Superior temporal gyrus (tissue), 1 donor: ENCODE measurements at regions not wholly inside any gene's neighbourhood (a gene's known extent, or its start where the extent isn't known, plus 50 kb on each side); places are given as distances from the start of the nearest gene placed in this dataset.

ENCODE experiments used
- DNase-seq: peaks from one replicate; pipeline ENCODE4 v3.0.0-alpha.2; 2016; ENCODE audit errors: extremely low spot score

GRCh38 chr13:91195789-91196188, 151.7 kb upstream of the MIR17HG start:
- DNase-seq, result no peak

DNA sequence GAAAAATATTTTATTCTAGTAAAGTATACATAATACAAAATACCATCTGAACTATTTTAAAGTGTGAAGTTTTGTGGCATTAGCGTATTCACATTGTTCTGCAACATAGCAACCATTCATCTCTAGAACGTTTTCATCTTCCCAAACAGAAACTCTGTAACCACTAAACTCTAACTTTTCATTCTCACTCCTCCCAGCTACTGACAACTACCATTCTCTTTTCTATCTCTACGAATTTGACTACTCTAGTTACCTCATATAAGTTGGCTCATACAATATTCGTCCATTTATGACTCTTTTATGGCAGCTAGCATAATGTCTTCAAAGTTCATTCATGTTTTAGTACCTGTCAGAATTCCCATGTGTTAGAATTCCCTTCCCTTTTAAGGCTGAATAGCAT, 150.5 kb upstream of the MIR17HG start:
- DNase-seq, result no peak

DNA sequence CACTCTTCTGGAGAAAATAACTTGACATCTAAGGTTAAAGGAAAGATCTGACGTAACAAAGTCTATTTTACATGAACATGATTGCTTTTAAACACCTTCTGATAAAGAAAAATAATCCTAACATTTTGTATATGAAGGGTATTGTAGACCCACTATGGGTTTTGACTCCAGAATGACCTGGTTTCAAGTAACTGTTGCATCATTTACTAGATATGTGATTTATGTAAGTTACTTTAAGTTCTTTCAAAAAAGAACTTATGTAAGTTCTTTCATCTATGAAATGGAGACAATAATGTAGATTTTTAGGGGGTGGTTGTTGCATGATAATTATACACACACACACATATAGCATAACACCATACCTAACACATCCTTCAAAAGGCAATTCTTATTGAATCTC, 147.6 kb upstream of the MIR17HG start:
- no peak for DNase-seq

- DNase-seq, result no peak
These were observed 147.0 kb upstream of the MIR17HG start for GRCh38 chr13:91200486-91200885.

- DNase-seq, result no peak
These were observed 144.1 kb upstream of the MIR17HG start for GRCh38 chr13:91203430-91203829.

DNA sequence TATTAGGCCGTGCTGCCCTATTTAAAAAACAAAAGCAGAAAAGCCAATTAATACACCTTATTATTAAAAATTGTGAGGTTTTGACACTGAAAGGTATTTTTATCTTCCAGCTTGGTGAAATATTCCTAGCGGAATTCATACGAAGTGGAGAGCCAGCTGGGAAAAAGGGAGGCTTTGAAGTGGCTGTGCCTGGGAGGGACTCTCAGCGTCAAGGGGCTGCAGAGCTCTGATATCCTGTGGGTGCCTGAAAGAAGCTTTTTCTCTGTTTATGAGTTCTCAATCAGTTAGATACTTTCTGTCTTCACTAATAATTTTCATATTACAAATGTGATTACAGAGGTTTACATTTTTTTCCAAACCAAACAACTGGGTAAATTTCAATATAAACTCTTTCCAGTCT, 140.2 kb upstream of the MIR17HG start:
- DNase-seq, result no peak

- no peak for DNase-seq
These were observed 136.0 kb upstream of the MIR17HG start for GRCh38 chr13:91211510-91211909.

DNA sequence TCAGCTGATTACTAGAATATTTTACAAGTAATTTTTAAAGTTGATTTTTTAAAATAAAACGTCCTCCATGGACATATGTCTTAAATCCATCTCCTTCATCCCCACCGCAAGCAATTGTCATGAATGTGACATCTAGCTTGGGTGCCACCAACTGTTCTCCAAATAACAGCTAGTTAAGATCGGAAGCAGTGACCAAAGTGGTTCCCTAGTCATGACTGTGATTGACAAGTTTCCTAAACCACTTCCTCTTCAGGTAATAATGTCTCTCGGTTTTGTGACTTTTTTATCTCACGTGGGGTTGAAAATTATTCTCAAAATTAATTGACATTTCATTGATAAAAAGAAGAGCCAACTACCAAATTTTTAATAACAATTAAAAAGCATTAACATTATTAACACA, 135.3 kb upstream of the MIR17HG start:
- DNase-seq, result no peak

- DNase-seq, result no peak
These were observed 133.5 kb upstream of the MIR17HG start for GRCh38 chr13:91214031-91214430.

DNA sequence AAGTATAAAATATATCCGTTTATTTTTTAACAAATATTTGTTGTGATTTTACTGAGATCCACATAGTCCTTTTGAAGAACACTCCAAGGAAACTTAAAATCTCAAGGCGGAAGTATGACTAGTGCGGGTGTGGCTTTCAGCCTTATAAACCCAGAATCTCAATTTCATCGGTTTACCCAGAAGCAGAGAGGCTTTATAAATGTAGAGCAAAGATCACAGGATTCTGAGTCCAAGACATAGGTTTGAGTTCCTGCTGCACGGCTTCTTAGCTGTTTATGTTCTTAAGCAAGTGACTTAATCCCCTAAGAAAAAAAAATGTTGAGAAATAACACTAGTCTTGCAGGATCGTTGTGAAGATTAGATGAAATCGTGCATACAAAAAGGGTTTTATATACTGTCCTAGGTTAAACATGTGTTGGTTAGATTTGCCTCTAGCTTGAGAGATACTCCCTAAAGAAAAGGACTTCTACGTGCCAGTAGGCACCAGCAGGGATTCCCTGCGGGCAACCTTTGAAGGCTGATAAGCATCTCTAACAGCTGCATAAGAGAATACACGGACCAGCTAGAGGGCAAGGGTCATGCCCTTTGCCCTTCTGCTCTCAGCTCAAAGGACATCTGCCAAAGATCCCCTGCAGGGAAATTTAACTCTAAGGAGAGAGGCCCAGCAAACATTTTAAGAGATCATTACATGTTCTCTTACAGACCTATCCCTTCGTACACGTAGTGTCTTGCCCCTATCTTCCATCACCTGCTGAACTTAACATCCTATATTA, 130.4 kb upstream of the MIR17HG start:
- DNase-seq, result no peak

- DNase-seq, result no peak
These were observed 128.3 kb upstream of the MIR17HG start for GRCh38 chr13:91219201-91219600.

DNA sequence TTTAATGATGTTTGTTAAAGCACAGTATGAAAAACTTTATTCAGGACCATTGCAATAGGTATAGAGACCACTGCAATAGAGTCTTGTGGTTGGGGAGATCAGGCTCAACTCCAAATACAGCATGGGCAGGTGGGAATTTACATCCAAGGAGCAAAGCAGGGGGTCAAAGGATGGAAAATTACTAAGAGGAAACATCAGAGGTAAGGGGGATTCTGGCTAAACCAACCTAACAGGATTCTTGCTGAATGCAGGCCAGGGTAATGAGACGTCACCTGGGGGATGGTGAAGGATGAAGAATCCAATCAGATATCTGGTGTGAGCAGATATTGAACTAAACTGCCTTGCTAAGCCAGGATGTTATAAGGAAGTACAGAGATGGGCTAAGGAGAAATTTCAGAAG, 126.6 kb upstream of the MIR17HG start:
- no peak for DNase-seq

DNA sequence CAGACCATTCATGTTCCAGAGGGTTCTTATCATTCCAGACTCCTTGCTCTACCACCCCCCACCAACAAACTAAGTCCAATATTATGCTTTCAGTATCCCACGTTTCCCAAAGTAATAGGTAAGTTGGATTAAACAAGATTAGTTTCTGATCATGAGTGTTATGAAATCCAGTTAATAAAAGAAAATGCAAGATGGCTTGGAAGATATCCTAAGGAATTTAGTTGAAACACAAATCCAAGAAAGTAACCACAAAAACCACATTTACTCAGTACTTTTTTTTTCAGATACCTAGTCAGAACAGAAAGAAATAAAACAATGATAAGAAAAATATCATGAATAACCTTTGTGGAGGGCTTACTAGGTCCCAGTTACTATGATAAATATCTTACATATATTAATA, 119.4 kb upstream of the MIR17HG start:
- no peak for DNase-seq

GRCh38 chr13:91228940-91229339, 118.5 kb upstream of the MIR17HG start:
- DNase-seq, result no peak

GRCh38 chr13:91232716-91233115, 114.8 kb upstream of the MIR17HG start:
- no peak for DNase-seq

DNA sequence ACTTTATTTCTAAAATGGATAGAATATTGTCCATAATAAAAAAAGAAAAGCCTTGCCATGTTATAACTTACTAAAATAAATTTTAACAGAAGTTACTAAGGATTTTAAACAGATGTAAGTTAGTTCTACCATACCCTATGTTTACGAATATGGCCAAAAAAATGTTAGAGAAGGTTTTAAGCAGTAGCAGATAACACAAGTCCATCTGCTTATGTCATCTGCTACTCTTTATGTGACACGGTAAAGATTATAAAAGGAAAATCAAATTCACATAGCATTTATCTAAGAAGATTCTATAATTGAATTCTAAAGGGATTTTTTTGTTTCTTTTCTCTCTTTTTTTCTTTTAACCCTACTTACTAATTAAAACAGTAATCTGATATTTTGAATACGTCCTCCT, 114.2 kb upstream of the MIR17HG start:
- no peak for DNase-seq

DNA sequence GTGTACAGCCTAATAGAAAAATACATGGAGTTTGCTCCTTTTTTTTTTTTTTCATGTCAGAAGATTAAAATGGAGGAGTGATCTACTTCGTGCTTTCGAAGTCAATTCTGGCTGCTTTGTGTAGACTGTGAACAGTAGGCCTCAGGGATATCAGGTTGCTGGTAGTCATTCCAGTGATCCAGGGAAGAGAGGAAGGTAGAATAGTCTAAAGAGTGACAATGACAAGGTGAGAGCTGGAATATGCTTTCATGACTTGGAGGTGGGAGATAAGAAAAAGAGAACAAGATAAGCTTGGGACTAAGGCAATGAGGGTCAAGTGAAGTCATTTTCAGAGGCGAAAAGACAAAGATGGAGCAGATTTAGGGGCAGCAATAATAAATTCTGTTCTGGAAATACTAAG, 111.3 kb upstream of the MIR17HG start:
- DNase-seq, result no peak

DNA sequence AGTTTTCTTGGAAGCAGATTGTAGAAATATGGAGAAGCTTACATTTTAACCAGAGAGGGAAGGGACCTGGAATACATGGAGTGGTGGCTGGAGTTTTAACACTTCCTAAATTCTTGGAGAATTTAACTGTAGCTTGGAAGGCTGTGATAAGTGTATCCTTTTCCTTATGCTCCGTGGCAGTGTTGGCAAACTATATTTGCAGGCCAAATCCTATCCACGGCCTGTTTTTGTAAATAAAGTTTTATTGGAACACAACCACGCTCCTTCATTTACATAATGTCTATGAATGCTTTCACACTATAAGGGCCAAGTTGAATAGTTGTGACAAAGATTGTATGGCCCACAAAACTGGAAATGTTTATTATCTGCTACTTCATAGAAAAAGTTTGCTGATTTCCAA, 110.6 kb upstream of the MIR17HG start:
- no peak for DNase-seq

GRCh38 chr13:91238036-91238435, 109.5 kb upstream of the MIR17HG start:
- DNase-seq, result no peak

GRCh38 chr13:91240341-91240740, 107.1 kb upstream of the MIR17HG start:
- DNase-seq, result peak; percentile 38

GRCh38 chr13:91241221-91241933, 106.1 kb upstream of the MIR17HG start:
- peak; percentile 19 for DNase-seq

DNA sequence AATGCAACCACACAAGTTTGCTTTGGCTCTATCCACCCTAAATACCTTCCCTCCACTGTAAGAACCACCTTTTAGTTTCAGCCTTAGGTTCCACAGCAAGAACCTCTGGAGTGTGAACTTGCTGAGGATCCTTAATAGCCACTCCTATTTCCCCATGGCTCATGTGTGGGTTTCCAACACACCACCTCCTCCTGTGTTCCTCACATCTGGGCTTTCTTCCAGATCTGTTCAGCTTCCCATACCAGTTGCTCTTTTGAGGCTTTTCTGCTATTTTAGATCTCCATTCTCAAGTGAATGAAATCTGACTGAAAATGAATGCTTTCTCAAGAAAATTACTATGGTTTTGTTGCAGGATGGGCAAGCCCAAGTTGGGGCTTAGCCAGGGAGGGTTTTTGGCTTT, 104.8 kb upstream of the MIR17HG start:
- peak; percentile 44 for DNase-seq

- DNase-seq, result no peak
These were observed 102.2 kb upstream of the MIR17HG start for GRCh38 chr13:91245288-91245687.
